Erythroblast (primary cell): ENCODE measurements at regions not wholly inside any gene's neighbourhood (a gene's known extent, or its start where the extent isn't known, plus 50 kb on each side); places are given as distances from the start of the nearest gene placed in this dataset.
"Not testable (repeated sequence)": the region's sequence is repeated elsewhere in the genome, so short reads cannot be mapped to it uniquely, and the experiment has no call there.

Experiments used
- DNase-seq, 2 experiments: peaks; one replicate each; lab custom pipeline; 2025; lab: John Stamatoyannopoulos, UW
- GATA1 ChIP-seq: IDR thresholded peaks from 2 replicates; pipeline ENCODE4 v1.6.1; 2011; ENCODE audit warnings: low read depth, mild to moderate bottlenecking, control low read depth, low read length, moderate library complexity
- POLR2A ChIP-seq: IDR thresholded peaks from 2 replicates; pipeline ENCODE4 v1.6.1; 2011; ENCODE audit warnings: mild to moderate bottlenecking, low read length

- no peak for DNase-seq
- TF ChIP-seq GATA1: no peak
- TF ChIP-seq POLR2A: no peak
Observed at GRCh38 chr2:155633887-155634570, 698.5 kb downstream of the NR4A2 start.

GRCh38 chr2:155633060-155633839, 699.3 kb downstream of the NR4A2 start:
- no peak for DNase-seq
- TF ChIP-seq GATA1: no peak

GRCh38 chr2:155630760-155631159, 701.8 kb downstream of the NR4A2 start:
- DNase-seq: no peak
- no peak for TF ChIP-seq POLR2A
- no peak for TF ChIP-seq GATA1

- no peak for TF ChIP-seq POLR2A
- TF ChIP-seq GATA1: no peak
- DNase-seq: no peak
Observed at GRCh38 chr2:155622443-155622842, 710.1 kb downstream of the NR4A2 start.

- TF ChIP-seq GATA1: no peak
- DNase-seq: no peak
Observed at GRCh38 chr2:155600914-155601760, 731.4 kb downstream of the NR4A2 start.

- no peak for DNase-seq
- no peak for TF ChIP-seq POLR2A
- TF ChIP-seq GATA1: no peak
Observed at GRCh38 chr2:155600296-155600695, 732.2 kb downstream of the NR4A2 start.

DNA sequence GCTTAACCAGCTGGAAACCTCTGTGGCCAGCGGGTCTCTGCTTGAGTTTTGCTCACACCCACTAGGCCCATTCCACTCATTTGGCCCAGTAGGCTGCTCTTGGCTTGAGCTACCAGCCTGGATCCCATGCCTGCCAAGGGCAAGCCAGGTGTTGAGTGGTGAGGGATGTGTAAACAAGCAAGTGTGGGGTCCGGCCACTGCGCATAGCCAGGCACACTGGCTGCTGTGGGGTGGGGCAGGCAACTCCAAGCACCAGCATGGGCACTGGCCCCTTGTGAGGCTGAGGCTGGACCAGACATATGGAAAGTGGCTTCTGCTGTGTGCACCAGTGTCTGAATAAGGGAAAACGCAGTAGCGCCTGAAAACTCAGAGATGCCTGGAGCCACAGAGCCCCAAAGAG, 732.7 kb downstream of the NR4A2 start:
- no peak for DNase-seq
- no peak for TF ChIP-seq POLR2A
- no peak for TF ChIP-seq GATA1

DNA sequence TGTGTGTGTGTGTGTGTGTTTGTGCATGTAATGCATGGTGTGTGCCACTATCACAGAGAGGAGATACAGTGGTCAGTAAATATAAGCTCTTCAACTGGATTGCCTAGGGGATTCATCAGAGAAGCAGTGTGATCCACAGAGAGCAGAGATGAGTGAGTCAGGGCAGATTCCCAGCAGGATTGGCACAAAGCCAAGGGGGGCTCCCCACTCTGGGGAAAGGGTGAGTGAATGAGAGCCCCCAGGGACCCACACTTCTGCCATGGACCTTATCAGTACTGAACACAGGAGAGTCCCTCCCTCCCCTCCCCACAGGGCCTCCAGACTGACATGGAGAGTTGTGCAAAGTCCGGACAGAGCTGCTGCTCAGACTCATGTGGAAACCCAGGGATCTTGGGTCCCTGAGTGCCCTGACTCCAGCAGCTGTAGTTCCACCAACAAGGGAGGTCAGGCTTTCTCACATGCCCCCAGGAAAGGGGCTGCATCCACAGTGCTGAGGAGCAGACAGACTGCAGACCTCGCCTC, 748.8 kb downstream of the NR4A2 start:
- TF ChIP-seq GATA1: no peak
- TF ChIP-seq POLR2A: no peak
- no peak for DNase-seq

DNA sequence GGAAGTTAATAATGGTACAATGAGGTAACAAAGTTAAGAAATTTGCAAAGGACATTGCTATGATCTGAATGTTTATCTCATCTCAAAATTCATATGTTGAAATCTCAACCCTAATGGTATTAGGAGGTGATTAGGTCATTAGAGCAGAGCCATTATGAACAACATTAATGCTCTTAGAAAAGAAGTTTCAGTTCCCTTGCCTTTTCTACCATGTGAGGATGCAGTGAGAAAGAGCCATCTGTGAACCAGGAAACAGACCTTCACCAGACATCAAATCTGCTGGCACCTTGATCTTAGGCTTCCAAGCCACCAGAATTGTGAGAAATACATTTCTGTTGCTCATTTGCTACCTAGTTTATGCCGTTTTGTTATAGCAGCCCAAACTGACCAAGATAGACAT, 757.6 kb downstream of the NR4A2 start:
- no peak for DNase-seq
- TF ChIP-seq POLR2A (no peak), GATA1 (no peak)

DNA sequence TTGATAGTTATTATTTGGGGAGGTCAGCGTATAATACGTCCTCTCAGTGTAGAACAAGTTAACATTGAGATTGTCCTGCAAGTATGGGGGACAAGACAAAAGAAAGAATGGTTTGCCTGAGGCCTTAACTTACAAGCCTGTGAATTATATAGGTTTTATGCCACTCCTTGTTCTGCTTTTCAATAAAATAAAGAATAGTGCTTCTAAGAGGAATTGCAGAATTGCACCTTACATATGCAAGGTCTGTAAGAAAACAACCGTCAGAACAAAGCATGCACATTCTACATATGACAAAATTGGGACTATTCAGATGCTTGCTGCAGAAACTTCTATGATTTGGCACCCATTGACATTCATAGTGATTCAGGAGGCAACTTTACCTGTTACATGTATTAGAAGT, 785.0 kb downstream of the NR4A2 start:
- no peak for DNase-seq
- TF ChIP-seq POLR2A (no peak), GATA1 (no peak)

- no peak for DNase-seq
- TF ChIP-seq GATA1: no peak
- TF ChIP-seq POLR2A: no peak
Observed at GRCh38 chr2:155546721-155547555, 785.6 kb downstream of the NR4A2 start.

DNA sequence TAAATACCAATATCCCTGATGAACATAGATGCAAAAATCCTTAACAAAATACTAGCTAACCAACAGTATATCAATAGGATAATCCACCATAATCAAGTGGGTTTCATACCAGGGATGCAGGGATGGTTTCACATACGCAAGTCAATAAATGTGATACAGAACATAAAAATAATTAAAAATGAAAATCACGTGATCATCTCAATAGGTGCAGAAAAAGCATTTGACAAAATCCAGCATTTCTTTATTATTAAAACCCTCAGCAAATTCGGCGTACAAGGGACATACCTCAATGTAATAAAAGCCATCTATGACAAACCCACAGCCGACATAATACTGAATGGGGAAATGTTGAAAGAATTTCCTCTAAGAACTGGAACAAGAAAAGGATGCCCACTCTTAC, 793.5 kb downstream of the NR4A2 start:
- DNase-seq: not testable (repeated sequence)

DNA sequence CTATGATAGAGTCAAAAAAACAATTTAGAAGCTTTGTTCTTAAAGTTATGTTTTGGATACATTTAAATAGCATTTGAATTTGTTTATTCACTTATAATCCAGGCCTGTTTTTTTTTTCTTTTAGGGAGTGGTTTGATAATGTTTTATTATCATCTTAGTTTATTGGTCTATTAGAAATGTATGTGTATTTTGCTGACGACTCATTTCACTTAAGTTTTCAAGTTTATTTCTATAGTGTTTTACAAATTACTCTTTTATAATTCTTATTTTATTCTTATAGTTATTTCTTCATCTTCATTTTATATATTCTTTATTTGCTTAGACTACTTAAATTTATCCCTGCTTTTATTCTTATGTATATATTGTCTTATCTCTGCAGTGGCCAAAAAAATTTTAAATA, 804.5 kb downstream of the NR4A2 start:
- TF ChIP-seq GATA1: no peak
- TF ChIP-seq POLR2A: no peak
- no peak for DNase-seq
